GM23248 (cell line): ENCODE measurements at regions not wholly inside any gene's neighbourhood (a gene's known extent, or its start where the extent isn't known, plus 50 kb on each side); places are given as distances from the start of the nearest gene placed in this dataset.

ENCODE experiments used
- DNase-seq: peaks from one replicate; pipeline ENCODE4 v3.0.0-alpha.2; 2015
- H2AFZ ChIP-seq: fragments of 200-600 bp; sonication (generic); 2 replicates; pipeline ENCODE4 v1.6.1; 2016; ENCODE audit warnings: antibody characterized with exemption
- H3F3A ChIP-seq: fragments of 200-600 bp; sonication (generic); 2 replicates; pipeline ENCODE4 v1.6.1; 2016; ENCODE audit warnings: mild to moderate bottlenecking, antibody characterized with exemption, mixed run types; ENCODE audit not compliant: insufficient read depth
- H3K27ac ChIP-seq: fragments of 200-600 bp; sonication (generic); 2 replicates; pipeline ENCODE4 v1.5.1; 2016; ENCODE audit warnings: mild to moderate bottlenecking
- H3K27me3 ChIP-seq: fragments of 200-600 bp; sonication (generic); replicated peaks from 2 replicates; pipeline ENCODE4 v1.6.1; 2016; ENCODE audit warnings: mild to moderate bottlenecking; ENCODE audit not compliant: insufficient read depth
- H3K36me3 ChIP-seq: fragments of 200-600 bp; sonication (generic); 2 replicates; pipeline ENCODE4 v1.6.1; 2016; ENCODE audit warnings: low read depth, mild to moderate bottlenecking
- H3K4me1 ChIP-seq: fragments of 200-600 bp; sonication (generic); 2 replicates; pipeline ENCODE4 v1.6.1; 2016; ENCODE audit warnings: mild to moderate bottlenecking; ENCODE audit not compliant: insufficient read depth
- H3K4me2 ChIP-seq: fragments of 200-600 bp; sonication (generic); one replicate; pipeline ENCODE4 v1.6.1; 2016; ENCODE audit warnings: mild to moderate bottlenecking; ENCODE audit not compliant: unreplicated experiment
- H3K4me3 ChIP-seq: fragments of 200-600 bp; sonication (generic); 2 replicates; pipeline ENCODE4 v1.5.1; 2016; ENCODE audit warnings: mild to moderate bottlenecking
- H3K79me2 ChIP-seq: fragments of 200-600 bp; sonication (generic); 2 replicates; pipeline ENCODE4 v1.6.1; 2016; ENCODE audit warnings: mild to moderate bottlenecking; ENCODE audit not compliant: insufficient read depth
- H3K9ac ChIP-seq: fragments of 200-600 bp; sonication (generic); 2 replicates; pipeline ENCODE4 v1.6.1; 2016; ENCODE audit warnings: mild to moderate bottlenecking
- H3K9me2 ChIP-seq: fragments of 200-600 bp; sonication (generic); 2 replicates; pipeline ENCODE4 v1.6.1; 2016; ENCODE audit warnings: mixed run types, mild to moderate bottlenecking, moderate library complexity; ENCODE audit not compliant: insufficient read depth
- H3K9me3 ChIP-seq: fragments of 200-600 bp; sonication (generic); one replicate; pipeline ENCODE4 v1.6.1; 2017; ENCODE audit warnings: low read depth
- H4K20me1 ChIP-seq: fragments of 200-600 bp; sonication (generic); 2 replicates; pipeline ENCODE4 v1.6.0; 2016; ENCODE audit not compliant: insufficient read depth
- EZH2 ChIP-seq: fragments of 200-600 bp; sonication (generic); IDR thresholded peaks from 2 replicates; pipeline ENCODE4 v1.6.1; 2018; ENCODE audit warnings: antibody characterized with exemption, mild to moderate bottlenecking; ENCODE audit not compliant: insufficient read depth, poor library complexity, severe bottlenecking
- EZH2phosphoT487 ChIP-seq: fragments of 200-600 bp; sonication (generic); IDR thresholded peaks from 2 replicates; pipeline ENCODE4 v1.6.1; 2018; ENCODE audit warnings: antibody characterized with exemption, moderate library complexity, mild to moderate bottlenecking, low read depth; ENCODE audit not compliant: insufficient read depth
- WGBS, 2 experiments: methylation state at CpG; one replicate each; pipeline ENCODE4 v1.1.6; 2015 to 2017; ENCODE audit warnings: low lambda C conversion rate in 2 of 2, low coverage in 1 of 2; ENCODE audit errors: missing lambda C conversion rate in 2 of 2; 5-methylcytosine and 5-hydroxymethylcytosine counted together
- in situ Hi-C: fragments of 300-500 bp; cut with MboI; formaldehyde crosslinking; loops from 2 replicates; pipeline ENCODE4 v1.15.0; 2020

DNA sequence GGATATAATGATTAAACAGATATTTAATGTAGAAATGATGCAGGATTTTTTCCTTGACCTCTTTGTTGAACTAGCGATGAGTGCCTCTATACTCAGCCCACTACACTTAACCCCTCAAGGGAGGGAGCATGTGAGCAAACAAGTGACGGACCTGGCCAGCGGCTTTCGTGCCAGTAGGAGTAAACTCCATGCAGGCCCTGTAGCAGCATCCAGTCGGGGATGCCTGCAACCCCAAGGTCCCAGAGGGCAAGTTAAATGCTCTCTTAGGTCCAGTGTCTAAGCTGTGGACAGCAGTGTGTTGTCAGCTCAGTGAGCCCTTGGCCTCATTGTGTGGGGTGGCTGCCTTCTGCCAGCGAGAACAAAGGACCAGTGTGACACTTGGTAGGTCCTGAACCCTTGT, 708.7 kb downstream of the TECRL start:
- whole genome bisulfite sequencing, 2 experiments: 38 to 39% methylated on average over 6 of the region's 6 CpGs
- Histone ChIP-seq H4K20me1 (no peaks in the 10 kb centered on the region), H3K36me3 (no peaks in the 10 kb centered on the region), H3K9ac (no peak overlapping the region), H2AFZ (no peak overlapping the region), H3K27ac (no peak overlapping the region), H3K9me2 (no peaks in the 10 kb centered on the region), H3K79me2 (no peaks in the 10 kb centered on the region), H3K9me3 (no peaks in the 10 kb centered on the region), H3K4me2 (no peak overlapping the region), H3F3A (no peaks in the 10 kb centered on the region), H3K4me1 (no peaks in the 10 kb centered on the region), H3K27me3 (no peaks in the 10 kb centered on the region), H3K4me3 (no peak overlapping the region)
- in situ Hi-C loops: no loop called here
- TF ChIP-seq EZH2 (no peak), EZH2phosphoT487 (no peak)
- DNase-seq: no peak

DNA sequence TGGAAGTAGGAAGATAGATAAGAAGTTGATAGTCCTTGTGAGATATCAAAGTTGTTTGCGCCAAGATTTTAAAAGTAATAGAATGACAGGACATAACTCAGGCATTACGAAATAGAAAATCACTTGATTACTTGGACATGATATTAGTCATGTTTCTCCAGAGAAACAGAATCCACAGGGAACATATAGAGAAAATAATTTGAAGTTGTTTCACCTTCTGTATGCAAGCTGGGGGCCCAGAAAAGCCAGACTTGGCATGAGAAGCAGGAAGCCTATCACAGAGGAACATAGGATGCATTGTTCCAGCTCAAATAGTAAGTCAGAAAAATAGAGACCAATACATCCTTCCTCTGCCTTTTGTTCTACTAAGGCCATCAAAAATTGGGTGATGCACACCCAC, 715.9 kb downstream of the TECRL start:
- H2AFZ ChIP-seq: no peak overlapping the region
- in situ Hi-C loops: no loop called here
- TF ChIP-seq EZH2: no peak
- TF ChIP-seq EZH2phosphoT487: no peak

DNA sequence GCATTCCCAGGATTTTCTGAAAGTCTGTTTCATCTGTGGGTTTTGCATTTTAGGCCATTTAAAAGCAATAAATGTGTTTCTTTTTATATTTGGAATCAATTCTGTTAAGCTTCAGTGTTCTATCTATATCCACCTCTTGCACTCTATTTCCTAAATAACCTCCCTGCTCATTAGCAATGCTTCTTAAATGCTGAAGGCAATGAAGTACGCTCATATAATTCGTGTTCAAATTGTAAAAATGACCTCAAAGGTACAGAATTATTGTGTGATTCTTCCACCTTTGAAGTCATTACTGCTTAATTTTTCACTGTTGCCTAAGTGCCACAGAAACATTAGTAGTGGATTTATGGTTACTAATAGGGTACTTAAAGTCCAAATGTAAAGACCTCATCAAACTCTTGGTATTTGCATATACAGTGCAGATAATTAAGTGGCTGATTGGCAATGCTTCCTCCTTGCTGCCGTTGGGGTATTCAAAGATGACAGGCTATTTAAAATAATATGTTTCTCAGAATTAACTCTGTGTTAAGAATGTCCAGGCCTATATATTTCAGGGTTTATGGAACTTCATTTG, 730.8 kb downstream of the TECRL start:
- Histone ChIP-seq H3K4me2 (no peak overlapping the region), H3K79me2 (no peaks in the 10 kb centered on the region), H3K4me1 (no peaks in the 10 kb centered on the region), H2AFZ (no peak overlapping the region), H3K27me3 (no peaks in the 10 kb centered on the region), H3K9me3 (no peaks in the 10 kb centered on the region), H4K20me1 (no peaks in the 10 kb centered on the region), H3K4me3 (no peak overlapping the region), H3K9ac (no peak overlapping the region), H3K9me2 (no peaks in the 10 kb centered on the region), H3K27ac (no peak overlapping the region), H3K36me3 (no peaks in the 10 kb centered on the region), H3F3A (no peaks in the 10 kb centered on the region)
- WGBS, 2 experiments: 9 to 18% methylated on average over 3 of the region's 3 CpGs
- in situ Hi-C loops: no loop called here
- TF ChIP-seq EZH2 (no peak), EZH2phosphoT487 (no peak)
- no peak for DNase-seq

More for the DNA sequence above, 715.9 kb downstream of the TECRL start:
- no peaks in the 10 kb centered on the region for H3F3A ChIP-seq
- H3K79me2 ChIP-seq: no peaks in the 10 kb centered on the region
- no peak overlapping the region for H3K4me3 ChIP-seq
- no peaks in the 10 kb centered on the region for H3K9me3 ChIP-seq
- no peak overlapping the region for H3K4me2 ChIP-seq
- no peak for DNase-seq
- no peaks in the 10 kb centered on the region for H4K20me1 ChIP-seq
- no peaks in the 10 kb centered on the region for H3K4me1 ChIP-seq
- WGBS, 2 experiments: 40 to 48% methylated on average over 2 of the region's 2 CpGs
- H3K36me3 ChIP-seq: no peaks in the 10 kb centered on the region
- H3K27me3 ChIP-seq: no peaks in the 10 kb centered on the region
- H3K27ac ChIP-seq: no peak overlapping the region
- H3K9ac ChIP-seq: no peak overlapping the region
- H3K9me2 ChIP-seq: no peaks in the 10 kb centered on the region

DNA sequence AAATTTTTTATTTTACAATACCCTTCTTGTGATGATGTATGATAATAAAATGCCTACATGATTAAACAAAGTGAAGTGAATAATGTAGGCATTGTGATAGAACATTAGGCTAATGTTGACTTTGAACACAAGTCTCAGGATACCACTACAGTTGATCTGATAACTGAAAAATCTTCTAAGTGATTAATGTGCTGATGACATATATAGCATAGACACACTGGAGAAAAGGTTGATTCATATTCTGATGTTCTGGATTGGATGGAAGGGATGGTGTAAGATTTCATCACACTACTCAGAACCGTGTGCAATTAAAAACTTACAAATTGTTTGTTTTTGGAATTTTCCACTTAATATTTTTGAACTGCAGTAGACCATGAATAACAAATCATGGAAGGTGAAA, 738.5 kb downstream of the TECRL start:
- Histone ChIP-seq H3K4me1 (no peaks in the 10 kb centered on the region), H3K79me2 (no peaks in the 10 kb centered on the region), H3K9me2 (no peaks in the 10 kb centered on the region), H3F3A (no peaks in the 10 kb centered on the region), H2AFZ (no peak overlapping the region), H3K4me3 (no peak overlapping the region), H3K27ac (no peak overlapping the region), H4K20me1 (no peaks in the 10 kb centered on the region), H3K4me2 (no peak overlapping the region), H3K9me3 (peaks cover 7% of the 10 kb centered on the region), H3K36me3 (no peaks in the 10 kb centered on the region), H3K27me3 (no peaks in the 10 kb centered on the region), H3K9ac (no peak overlapping the region)
- WGBS, 2 experiments: 0 to 3% methylated on average over 1 of the region's 1 CpG
- in situ Hi-C loops: no loop called here
- no peak for DNase-seq
- TF ChIP-seq EZH2 (no peak), EZH2phosphoT487 (no peak)

DNA sequence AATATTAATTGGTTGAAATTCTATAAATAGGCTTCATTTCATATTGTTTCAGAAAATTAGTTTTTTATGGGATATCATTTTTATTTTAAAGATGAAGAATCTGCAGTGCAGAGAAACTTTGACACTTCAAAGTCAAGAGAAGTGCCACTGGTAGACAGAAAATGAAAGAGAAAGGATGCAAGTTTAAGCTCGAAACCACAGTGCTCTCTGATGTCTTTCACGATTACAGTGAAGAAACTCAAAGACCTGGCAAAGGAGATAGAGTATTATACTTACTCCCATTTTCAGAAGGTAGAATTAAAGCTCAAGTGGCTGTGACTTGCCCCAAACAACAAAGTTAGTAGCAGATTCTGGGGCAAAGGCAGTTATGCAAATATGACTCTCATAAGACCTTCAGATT, 745.4 kb downstream of the TECRL start:
- 18% methylated on average over 2 of the region's 2 CpGs for WGBS, 2 experiments
- Histone ChIP-seq H3K4me3 (no peak overlapping the region), H3K27me3 (no peaks in the 10 kb centered on the region), H3K9ac (no peak overlapping the region), H3K4me2 (no peak overlapping the region), H2AFZ (no peak overlapping the region), H4K20me1 (no peaks in the 10 kb centered on the region), H3K36me3 (no peaks in the 10 kb centered on the region), H3K4me1 (no peaks in the 10 kb centered on the region), H3K9me3 (peaks cover 3% of the 10 kb centered on the region), H3F3A (no peaks in the 10 kb centered on the region), H3K9me2 (no peaks in the 10 kb centered on the region), H3K27ac (no peak overlapping the region), H3K79me2 (no peaks in the 10 kb centered on the region)
- no peak for DNase-seq
- TF ChIP-seq EZH2phosphoT487 (no peak), EZH2 (no peak)
- in situ Hi-C loops: no loop called here
